ENCODE measurements at regions not wholly inside any gene's neighbourhood (a gene's known extent, or its start where the extent isn't known, plus 50 kb on each side); places are given as distances from the start of the nearest gene placed in this dataset.

DNA sequence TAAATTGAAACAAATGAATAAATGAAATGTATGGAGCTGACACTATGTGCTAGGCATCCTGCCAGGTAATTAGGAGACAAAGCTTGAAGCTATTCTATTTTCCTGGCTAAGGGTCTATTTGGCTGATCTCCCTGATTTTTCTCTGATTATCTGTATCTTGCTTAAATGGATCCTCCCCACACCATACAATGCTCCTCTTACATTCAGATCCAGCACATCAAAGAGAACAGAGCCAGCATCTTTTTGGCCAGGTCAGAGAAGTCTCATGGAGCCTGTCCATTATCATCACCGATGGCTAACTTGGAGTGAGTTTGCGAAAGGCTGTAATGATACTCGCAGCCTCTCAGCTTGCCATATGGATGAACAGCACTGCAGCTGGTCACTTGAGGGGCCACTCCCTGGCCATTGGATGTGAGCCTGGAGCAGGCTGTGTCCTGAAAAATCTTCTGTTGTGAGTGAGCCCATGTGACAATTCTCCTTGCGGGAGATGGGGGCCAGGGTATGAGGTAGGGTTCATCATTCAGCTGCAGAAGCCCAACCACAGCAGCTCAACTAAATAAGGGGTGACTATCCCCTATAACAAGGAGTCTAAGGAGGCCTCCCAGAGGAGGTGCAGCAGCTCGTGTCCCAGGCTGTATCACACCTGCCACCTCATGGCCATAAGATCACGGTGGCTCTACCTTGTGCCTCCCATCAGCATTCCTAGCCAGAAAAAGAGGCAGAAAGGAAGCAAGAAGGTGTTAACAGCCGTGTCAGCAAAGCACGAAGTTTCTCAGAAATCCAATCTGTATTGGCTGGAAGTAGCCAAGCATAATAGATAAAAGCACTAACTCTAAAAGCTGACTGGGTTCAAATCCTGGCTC, 69.3 kb upstream of the ST8SIA2 start:
- TF ChIP-seq EZH2 (IDR thresholded peaks at IDR 0.05; ENCODE audit: low read depth, unreplicated experiment) (no peak), CTCF (conservative IDR thresholded peaks at IDR 0.05; ENCODE audit: low read depth in 2 of 2) (peak in 1 of 2 experiments; percentile 55; a peak in 2 of 4 replicates)

Data from GM23338 (cell line).